ENCODE measurements at regions not wholly inside any gene's neighbourhood (a gene's known extent, or its start where the extent isn't known, plus 50 kb on each side); places are given as distances from the start of the nearest gene placed in this dataset.
A peak's percentile ranks its signal among the peaks of the same experiment; 100 is the strongest.
"Not testable (repeated sequence)": the region's sequence is repeated elsewhere in the genome, so short reads cannot be mapped to it uniquely, and the experiment has no call there.

- TF ChIP-seq ZNF549 (tag by site-specific recombination; IDR thresholded peaks at IDR 0.05) (no peak), ZNF76 (tag by site-specific recombination; IDR thresholded peaks at IDR 0.05; ENCODE audit: borderline replicate concordance, low read depth) (no peak), ZNF561 (tag by site-specific recombination; IDR thresholded peaks at IDR 0.05; ENCODE audit: borderline replicate concordance) (no peak), ZNF529 (tag by site-specific recombination; IDR thresholded peaks at IDR 0.05; ENCODE audit: insufficient replicate concordance) (no peak), MYNN (tag by site-specific recombination; IDR thresholded peaks at IDR 0.05; ENCODE audit: borderline replicate concordance) (no peak), ATF2 (tag by site-specific recombination; IDR thresholded peaks at IDR 0.05; ENCODE audit: low read depth) (no peak), ZEB2 (tag by site-specific recombination; IDR thresholded peaks at IDR 0.05) (no peak), ZNF169 (tag by site-specific recombination; IDR thresholded peaks at IDR 0.05) (no peak), ZNF19 (tag by site-specific recombination; IDR thresholded peaks at IDR 0.05; ENCODE audit: low read depth) (no peak)
- TF ChIP-seq, protein P1, sequence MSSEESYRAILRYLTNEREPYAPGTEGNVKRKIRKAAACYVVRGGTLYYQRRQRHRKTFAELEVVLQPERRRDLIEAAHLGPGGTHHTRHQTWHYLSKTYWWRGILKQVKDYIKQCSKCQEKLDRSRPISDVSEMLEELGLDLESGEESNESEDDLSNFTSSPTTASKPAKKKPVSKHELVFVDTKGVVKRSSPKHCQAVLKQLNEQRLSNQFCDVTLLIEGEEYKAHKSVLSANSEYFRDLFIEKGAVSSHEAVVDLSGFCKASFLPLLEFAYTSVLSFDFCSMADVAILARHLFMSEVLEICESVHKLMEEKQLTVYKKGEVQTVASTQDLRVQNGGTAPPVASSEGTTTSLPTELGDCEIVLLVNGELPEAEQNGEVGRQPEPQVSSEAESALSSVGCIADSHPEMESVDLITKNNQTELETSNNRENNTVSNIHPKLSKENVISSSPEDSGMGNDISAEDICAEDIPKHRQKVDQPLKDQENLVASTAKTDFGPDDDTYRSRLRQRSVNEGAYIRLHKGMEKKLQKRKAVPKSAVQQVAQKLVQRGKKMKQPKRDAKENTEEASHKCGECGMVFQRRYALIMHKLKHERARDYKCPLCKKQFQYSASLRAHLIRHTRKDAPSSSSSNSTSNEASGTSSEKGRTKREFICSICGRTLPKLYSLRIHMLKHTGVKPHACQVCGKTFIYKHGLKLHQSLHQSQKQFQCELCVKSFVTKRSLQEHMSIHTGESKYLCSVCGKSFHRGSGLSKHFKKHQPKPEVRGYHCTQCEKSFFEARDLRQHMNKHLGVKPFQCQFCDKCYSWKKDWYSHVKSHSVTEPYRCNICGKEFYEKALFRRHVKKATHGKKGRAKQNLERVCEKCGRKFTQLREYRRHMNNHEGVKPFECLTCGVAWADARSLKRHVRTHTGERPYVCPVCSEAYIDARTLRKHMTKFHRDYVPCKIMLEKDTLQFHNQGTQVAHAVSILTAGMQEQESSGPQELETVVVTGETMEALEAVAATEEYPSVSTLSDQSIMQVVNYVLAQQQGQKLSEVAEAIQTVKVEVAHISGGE (tag by site-specific recombination; conservative IDR thresholded peaks at IDR 0.05; ENCODE audit: low read depth) = no peak
Observed at GRCh38 chr7:73921623-73922528, 60.9 kb downstream of the TMEM270 start (continued).

DNA sequence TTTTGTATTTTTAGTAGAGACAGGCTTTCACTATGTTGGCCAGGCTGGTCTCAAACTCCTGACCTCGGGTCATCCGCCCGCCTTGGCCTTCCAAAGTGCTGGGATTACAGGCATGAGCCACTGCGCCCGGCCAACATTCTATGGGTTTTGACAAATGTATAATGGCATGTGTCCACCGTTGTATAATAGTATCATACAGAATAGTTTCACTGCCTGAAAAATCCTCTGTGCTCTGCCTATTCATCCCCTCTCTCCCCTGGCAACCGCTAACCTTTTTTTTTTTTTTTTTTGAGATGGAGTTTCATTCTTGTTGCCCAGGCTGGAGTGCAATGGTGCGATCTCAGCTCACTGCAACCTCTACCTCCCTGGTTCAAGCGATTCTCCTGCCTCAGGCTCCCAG is 67.7 kb downstream of the TMEM270 start:
- H3K4me1 ChIP-seq (ENCODE audit: control insufficient read depth, insufficient read depth, low read length); H3K9me3 ChIP-seq (ENCODE audit: control insufficient read depth, insufficient read depth, low read depth, low read length); H3K4me3 ChIP-seq (ENCODE audit: low read depth, low read length); POLR2A ChIA-PET; H3K36me3 ChIP-seq (ENCODE audit: control insufficient read depth in 2 of 2, insufficient read depth in 1 of 2, low read length in 2 of 2); H3K27ac ChIP-seq (ENCODE audit: extremely low read depth, low read depth, low read length): not testable (repeated sequence)
- CTCF ChIA-PET = interaction anchor here (0.6 kb wide), 1 partner anchor 55 kb away, joined by 3 read pairs; no protein-coding TSS in a partner anchor

DNA sequence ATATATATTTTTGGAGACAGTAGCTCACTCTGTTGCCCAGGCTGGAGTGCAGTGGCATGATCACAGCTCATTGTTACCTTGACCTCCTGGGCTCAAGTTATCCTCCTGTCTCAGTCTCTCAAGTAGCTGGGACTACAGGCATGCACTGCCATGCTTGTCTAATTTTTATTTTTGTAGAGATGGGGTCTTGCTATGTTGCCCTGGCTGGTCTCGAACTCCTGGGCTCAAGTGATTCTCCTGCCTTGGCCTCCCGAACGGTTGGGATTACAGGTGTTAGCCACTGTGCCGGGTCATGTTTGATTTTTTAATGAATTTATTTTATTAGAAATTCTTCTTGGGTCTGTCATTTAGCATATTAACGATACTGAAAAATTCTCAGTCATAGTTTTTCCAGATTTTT is 70.5 kb downstream of the TMEM270 start:
- H3K4me3 ChIP-seq (ENCODE audit: low read depth, low read length) = no peak overlapping the region
- TF ChIP-seq ZNF837 (tag by site-specific recombination; IDR thresholded peaks at IDR 0.05) = no peak
- TF ChIP-seq ZNF121 (tag by site-specific recombination; IDR thresholded peaks at IDR 0.05) = peak; percentile 47; the same call in 1 of the 2 replicates
- ChIA-PET CTCF (interaction anchor here (0.7 kb wide), 1 partner anchor 112 kb away, joined by 3 read pairs; no protein-coding TSS in a partner anchor), POLR2A (no interaction called here)
- no peaks in the 10 kb centered on the region for H3K4me1 ChIP-seq (ENCODE audit: control insufficient read depth, insufficient read depth, low read length)
- H3K36me3 ChIP-seq (ENCODE audit: control insufficient read depth in 2 of 2, insufficient read depth in 1 of 2, low read length in 2 of 2) = no peaks in the 10 kb centered on the region
- H3K9me3 ChIP-seq (ENCODE audit: control insufficient read depth, insufficient read depth, low read depth, low read length) = no peaks in the 10 kb centered on the region
- H3K27ac ChIP-seq (ENCODE audit: extremely low read depth, low read depth, low read length) = no peak overlapping the region

DNA sequence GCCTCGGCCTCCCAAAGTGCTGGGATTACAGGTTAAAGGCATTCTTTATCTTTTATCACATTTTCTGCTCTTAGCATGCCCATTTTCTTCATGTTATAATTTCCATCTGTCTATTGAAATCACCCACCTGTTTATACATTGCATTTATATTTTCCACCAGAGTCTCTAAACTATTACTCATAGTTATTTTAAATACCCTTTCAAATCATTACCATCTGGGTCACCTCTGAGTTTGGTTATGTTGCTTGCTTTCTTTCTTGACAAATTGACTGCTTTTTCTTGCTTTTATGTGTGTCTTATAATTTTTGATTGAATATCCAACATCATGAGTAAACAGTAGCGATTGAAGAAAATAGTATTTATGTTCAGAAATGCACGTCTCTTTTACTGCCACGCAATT is 71.4 kb downstream of the TMEM270 start:
- H3K27ac ChIP-seq (ENCODE audit: extremely low read depth, low read depth, low read length) = no peak overlapping the region
- ChIA-PET POLR2A (no interaction called here), CTCF (no interaction called here)
- H3K9me3 ChIP-seq (ENCODE audit: control insufficient read depth, insufficient read depth, low read depth, low read length) = no peaks in the 10 kb centered on the region
- TF ChIP-seq, protein P2, sequence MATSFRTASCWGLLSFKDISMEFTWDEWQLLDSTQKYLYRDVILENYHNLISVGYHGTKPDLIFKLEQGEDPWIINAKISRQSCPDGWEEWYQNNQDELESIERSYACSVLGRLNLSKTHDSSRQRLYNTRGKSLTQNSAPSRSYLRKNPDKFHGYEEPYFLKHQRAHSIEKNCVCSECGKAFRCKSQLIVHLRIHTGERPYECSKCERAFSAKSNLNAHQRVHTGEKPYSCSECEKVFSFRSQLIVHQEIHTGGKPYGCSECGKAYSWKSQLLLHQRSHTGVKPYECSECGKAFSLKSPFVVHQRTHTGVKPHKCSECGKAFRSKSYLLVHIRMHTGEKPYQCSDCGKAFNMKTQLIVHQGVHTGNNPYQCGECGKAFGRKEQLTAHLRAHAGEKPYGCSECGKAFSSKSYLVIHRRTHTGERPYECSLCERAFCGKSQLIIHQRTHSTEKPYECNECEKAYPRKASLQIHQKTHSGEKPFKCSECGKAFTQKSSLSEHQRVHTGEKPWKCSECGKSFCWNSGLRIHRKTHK (tag by site-specific recombination; IDR thresholded peaks at IDR 0.05) = peak; percentile 37; the same call in 1 of the 2 replicates
- TF ChIP-seq, protein P3, sequence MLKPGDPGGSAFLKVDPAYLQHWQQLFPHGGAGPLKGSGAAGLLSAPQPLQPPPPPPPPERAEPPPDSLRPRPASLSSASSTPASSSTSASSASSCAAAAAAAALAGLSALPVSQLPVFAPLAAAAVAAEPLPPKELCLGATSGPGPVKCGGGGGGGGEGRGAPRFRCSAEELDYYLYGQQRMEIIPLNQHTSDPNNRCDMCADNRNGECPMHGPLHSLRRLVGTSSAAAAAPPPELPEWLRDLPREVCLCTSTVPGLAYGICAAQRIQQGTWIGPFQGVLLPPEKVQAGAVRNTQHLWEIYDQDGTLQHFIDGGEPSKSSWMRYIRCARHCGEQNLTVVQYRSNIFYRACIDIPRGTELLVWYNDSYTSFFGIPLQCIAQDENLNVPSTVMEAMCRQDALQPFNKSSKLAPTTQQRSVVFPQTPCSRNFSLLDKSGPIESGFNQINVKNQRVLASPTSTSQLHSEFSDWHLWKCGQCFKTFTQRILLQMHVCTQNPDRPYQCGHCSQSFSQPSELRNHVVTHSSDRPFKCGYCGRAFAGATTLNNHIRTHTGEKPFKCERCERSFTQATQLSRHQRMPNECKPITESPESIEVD (tag by site-specific recombination; IDR thresholded peaks at IDR 0.05) = no peak
- no peak overlapping the region for H3K4me3 ChIP-seq (ENCODE audit: low read depth, low read length)
- H3K36me3 ChIP-seq (ENCODE audit: control insufficient read depth in 2 of 2, insufficient read depth in 1 of 2, low read length in 2 of 2) = no peaks in the 10 kb centered on the region
- H3K4me1 ChIP-seq (ENCODE audit: control insufficient read depth, insufficient read depth, low read length) = no peaks in the 10 kb centered on the region

Data from HEK293 (cell line).